ENCODE measurements at regions not wholly inside any gene's neighbourhood (a gene's known extent, or its start where the extent isn't known, plus 50 kb on each side); places are given as distances from the start of the nearest gene placed in this dataset.
A peak's percentile ranks its signal among the peaks of the same experiment; 100 is the strongest.
"Not testable (repeated sequence)": the region's sequence is repeated elsewhere in the genome, so short reads cannot be mapped to it uniquely, and the experiment has no call there.

DNA sequence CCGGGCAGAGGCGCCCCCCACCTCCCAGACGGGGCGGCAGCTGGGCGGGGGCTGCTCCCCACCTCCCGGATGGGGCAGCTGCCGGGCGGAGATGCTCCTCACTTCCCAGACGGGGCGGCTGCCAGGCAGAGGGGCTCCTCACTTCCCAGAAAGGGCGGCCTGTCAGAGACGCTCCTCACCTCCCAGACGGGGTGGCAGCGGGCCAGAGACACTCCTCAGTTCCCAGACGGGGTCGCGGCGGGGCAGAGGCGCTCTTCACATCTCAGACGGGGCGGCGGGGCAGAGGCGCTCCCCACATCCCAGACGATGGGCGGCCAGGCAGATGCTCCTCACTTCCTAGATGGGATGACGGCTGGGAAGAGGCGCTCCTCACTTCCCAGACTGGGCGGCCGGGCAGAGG, 1337.9 kb downstream of the BRINP3 start:
- not testable (repeated sequence) for H3K36me3 ChIP-seq (ENCODE audit: control insufficient read depth in 2 of 2, insufficient read depth in 2 of 2, low read length in 1 of 2); H3K4me1 ChIP-seq (ENCODE audit: control insufficient read depth in 2 of 2, insufficient read depth in 2 of 2, low read length in 1 of 2); H3K4me3 ChIP-seq (ENCODE audit: low read depth in 1 of 2, low read length in 2 of 2); H3K9me3 ChIP-seq (ENCODE audit: control insufficient read depth in 2 of 2, insufficient read depth in 1 of 2, low read depth in 1 of 2, low read length in 1 of 2); H3K27ac ChIP-seq (ENCODE audit: low read depth in 2 of 2, low read length in 1 of 2); H3K27me3 ChIP-seq (ENCODE audit: control insufficient read depth in 1 of 2, insufficient read depth in 2 of 2, low read length in 2 of 2)
- WGBS, 2 donors: 94 to 97% methylated on average over 29 of the region's 29 CpGs

DNA sequence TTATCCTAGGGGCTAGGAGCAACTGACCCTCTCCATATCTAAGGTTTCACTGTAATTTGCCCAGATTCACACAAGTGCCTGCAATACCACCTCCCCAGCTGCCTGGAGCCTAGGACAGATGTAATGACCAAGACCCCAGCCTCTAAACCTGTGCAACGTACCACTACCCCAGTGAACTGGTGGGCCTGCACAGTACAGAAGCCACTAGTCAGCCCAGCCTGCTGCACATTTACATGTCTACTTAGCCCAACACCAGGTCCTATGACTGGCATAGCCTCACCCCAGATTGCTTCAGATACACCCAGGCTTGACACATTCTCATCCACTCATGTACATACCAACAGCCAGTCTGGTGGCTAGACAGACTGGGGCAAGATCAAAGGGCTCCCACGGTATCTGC, 1336.6 kb downstream of the BRINP3 start:
- Histone ChIP-seq H3K27ac (ENCODE audit: low read depth in 2 of 2, low read length in 1 of 2) (no peak overlapping the region), H3K4me1 (ENCODE audit: control insufficient read depth in 2 of 2, insufficient read depth in 2 of 2, low read length in 1 of 2) (no peaks in the 10 kb centered on the region), H3K9me3 (ENCODE audit: control insufficient read depth in 2 of 2, insufficient read depth in 1 of 2, low read depth in 1 of 2, low read length in 1 of 2) (peaks cover 0 to 4% of the 10 kb centered on the region in 2 donors), H3K4me3 (ENCODE audit: low read depth in 1 of 2, low read length in 2 of 2) (no peak overlapping the region), H3K27me3 (ENCODE audit: control insufficient read depth in 1 of 2, insufficient read depth in 2 of 2, low read length in 2 of 2) (no peaks in the 10 kb centered on the region), H3K36me3 (ENCODE audit: control insufficient read depth in 2 of 2, insufficient read depth in 2 of 2, low read length in 1 of 2) (no peaks in the 10 kb centered on the region)
- WGBS, 2 donors: 71 to 80% methylated on average over 2 of the region's 2 CpGs

DNA sequence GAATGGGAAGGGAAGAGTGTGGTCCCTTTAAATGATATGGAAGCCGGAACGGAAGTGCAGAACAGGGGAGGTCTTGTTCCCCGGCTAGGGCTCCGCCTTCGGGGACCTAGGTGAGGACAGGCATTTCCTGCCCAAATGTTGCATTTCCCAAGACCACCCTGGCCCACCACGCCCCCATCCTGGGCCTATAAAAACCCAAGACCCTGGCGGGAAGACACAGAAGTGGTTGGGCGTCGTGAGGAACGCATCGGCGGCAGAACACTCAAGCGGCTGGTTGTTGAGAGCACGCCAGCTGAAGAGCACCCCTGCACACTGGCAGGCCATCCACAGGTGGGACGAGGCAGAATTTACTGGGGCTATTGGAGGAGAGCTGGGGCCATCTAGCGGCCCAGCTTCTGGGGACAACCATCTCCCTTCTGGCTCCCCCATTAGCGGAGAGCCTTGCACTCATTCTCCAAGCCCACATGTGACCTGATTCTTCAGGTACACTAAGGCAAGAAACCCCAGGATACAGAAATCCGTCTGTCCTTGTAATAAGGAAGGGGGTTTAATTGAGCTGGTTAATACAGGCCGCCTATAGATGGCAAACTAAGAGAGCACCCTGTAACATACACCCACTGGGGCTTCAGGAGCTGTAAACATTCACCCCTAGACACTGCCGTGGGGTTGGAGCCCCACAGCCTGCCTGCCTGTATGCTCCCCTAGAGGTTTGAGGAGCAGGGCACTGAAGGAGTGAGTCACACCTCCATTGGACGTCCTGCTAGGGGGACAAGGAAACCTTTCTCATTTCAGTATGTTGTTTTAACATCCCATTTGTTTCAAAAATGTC, 1327.9 kb downstream of the BRINP3 start:
- Histone ChIP-seq H3K36me3 (ENCODE audit: control insufficient read depth in 2 of 2, insufficient read depth in 2 of 2, low read length in 1 of 2) (no peaks in the 10 kb centered on the region), H3K27me3 (ENCODE audit: control insufficient read depth in 1 of 2, insufficient read depth in 2 of 2, low read length in 2 of 2) (no peaks in the 10 kb centered on the region), H3K4me3 (ENCODE audit: low read depth in 1 of 2, low read length in 2 of 2) (peak overlapping the region in 1 of 2 donors; percentile 20), H3K27ac (ENCODE audit: low read depth in 2 of 2, low read length in 1 of 2) (no peak overlapping the region), H3K9me3 (ENCODE audit: control insufficient read depth in 2 of 2, insufficient read depth in 1 of 2, low read depth in 1 of 2, low read length in 1 of 2) (peaks cover 0 to 4% of the 10 kb centered on the region in 2 donors), H3K4me1 (ENCODE audit: control insufficient read depth in 2 of 2, insufficient read depth in 2 of 2, low read length in 1 of 2) (no peaks in the 10 kb centered on the region)
- 74 to 83% methylated on average over 21 of the region's 21 CpGs for WGBS, 2 donors

DNA sequence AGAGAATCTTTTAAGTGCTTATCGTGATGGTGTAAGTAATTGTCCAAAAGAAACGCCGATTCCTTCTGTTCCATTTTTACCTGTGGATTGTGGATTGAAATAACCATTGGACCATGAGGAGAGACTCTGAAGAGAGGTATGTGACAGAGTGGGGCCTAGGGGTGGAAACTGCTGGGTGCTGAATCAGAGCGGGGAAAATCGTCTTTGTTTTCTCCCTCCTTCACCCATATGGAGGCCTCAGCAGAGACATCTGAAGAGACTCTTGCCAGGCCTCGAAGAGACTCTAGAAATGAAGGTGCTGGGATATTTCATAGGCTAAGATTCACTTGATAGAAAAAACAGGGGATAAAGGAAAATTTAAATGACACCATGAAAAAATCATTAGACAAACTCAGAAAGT, 1327.0 kb downstream of the BRINP3 start:
- 83 to 87% methylated on average over 6 of the region's 6 CpGs for WGBS, 2 donors
- H3K4me1 ChIP-seq (ENCODE audit: control insufficient read depth in 2 of 2, insufficient read depth in 2 of 2, low read length in 1 of 2): no peaks in the 10 kb centered on the region

DNA sequence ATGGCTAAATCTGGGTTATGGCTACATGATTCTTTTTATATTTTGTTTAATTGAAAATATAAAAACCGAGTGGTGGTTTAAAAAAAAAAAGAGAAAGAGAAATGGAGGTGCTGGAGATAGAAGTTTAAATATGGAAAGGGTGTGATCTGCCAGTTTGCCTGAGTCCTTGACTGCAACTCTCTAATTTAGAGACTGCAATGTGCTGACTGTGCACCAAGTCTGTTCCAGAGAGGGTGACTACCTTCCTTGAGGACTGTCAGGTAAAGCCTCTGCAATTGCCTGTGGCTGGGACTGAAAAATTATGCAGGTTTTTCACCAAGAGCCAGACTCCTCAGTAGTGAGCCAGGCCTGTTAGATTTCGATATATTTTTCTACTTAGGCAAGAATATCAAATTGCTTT, 1326.3 kb downstream of the BRINP3 start:
- 39 to 53% methylated on average over 2 of the region's 2 CpGs for WGBS, 2 donors

More for the DNA sequence above, 1327.0 kb downstream of the BRINP3 start:
- Histone ChIP-seq H3K4me3 (ENCODE audit: low read depth in 1 of 2, low read length in 2 of 2) (no peak overlapping the region), H3K27ac (ENCODE audit: low read depth in 2 of 2, low read length in 1 of 2) (no peak overlapping the region), H3K36me3 (ENCODE audit: control insufficient read depth in 2 of 2, insufficient read depth in 2 of 2, low read length in 1 of 2) (no peaks in the 10 kb centered on the region), H3K27me3 (ENCODE audit: control insufficient read depth in 1 of 2, insufficient read depth in 2 of 2, low read length in 2 of 2) (no peaks in the 10 kb centered on the region), H3K9me3 (ENCODE audit: control insufficient read depth in 2 of 2, insufficient read depth in 1 of 2, low read depth in 1 of 2, low read length in 1 of 2) (peaks cover 0 to 4% of the 10 kb centered on the region in 2 donors)

DNA sequence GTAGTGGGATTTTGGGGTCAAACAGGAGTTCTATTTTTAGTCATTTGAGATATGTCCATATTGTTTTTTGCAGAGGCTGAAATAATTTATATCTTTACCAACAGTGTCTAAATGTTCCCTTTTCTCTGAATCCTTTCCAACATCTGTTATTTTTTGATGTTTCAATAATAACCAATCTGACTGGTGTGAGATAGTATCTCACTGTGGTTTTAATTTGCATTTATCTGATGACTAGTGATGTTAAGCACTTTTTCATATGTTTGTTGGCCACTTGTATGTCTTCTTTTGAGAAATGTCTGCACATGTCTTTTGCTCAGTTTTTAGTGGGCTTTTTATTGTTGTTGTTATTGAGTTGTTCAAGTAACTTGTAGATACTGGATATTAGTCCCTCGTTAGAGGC, 1325.0 kb downstream of the BRINP3 start:
- no peak overlapping the region for H3K4me3 ChIP-seq (ENCODE audit: low read depth in 1 of 2, low read length in 2 of 2)
- no peaks in the 10 kb centered on the region for H3K4me1 ChIP-seq (ENCODE audit: control insufficient read depth in 2 of 2, insufficient read depth in 2 of 2, low read length in 1 of 2)
- no peaks in the 10 kb centered on the region for H3K36me3 ChIP-seq (ENCODE audit: control insufficient read depth in 2 of 2, insufficient read depth in 2 of 2, low read length in 1 of 2)
- peaks cover 0 to 4% of the 10 kb centered on the region in 2 donors for H3K9me3 ChIP-seq (ENCODE audit: control insufficient read depth in 2 of 2, insufficient read depth in 1 of 2, low read depth in 1 of 2, low read length in 1 of 2)
- H3K27ac ChIP-seq (ENCODE audit: low read depth in 2 of 2, low read length in 1 of 2): no peak overlapping the region
- WGBS, 2 donors: 85 to 88% methylated on average over 1 of the region's 1 CpG
- H3K27me3 ChIP-seq (ENCODE audit: control insufficient read depth in 1 of 2, insufficient read depth in 2 of 2, low read length in 2 of 2): no peaks in the 10 kb centered on the region

More for the DNA sequence above, 1326.3 kb downstream of the BRINP3 start:
- Histone ChIP-seq H3K36me3 (ENCODE audit: control insufficient read depth in 2 of 2, insufficient read depth in 2 of 2, low read length in 1 of 2) (no peaks in the 10 kb centered on the region), H3K27ac (ENCODE audit: low read depth in 2 of 2, low read length in 1 of 2) (no peak overlapping the region), H3K9me3 (ENCODE audit: control insufficient read depth in 2 of 2, insufficient read depth in 1 of 2, low read depth in 1 of 2, low read length in 1 of 2) (peaks cover 0 to 4% of the 10 kb centered on the region in 2 donors), H3K27me3 (ENCODE audit: control insufficient read depth in 1 of 2, insufficient read depth in 2 of 2, low read length in 2 of 2) (no peaks in the 10 kb centered on the region), H3K4me1 (ENCODE audit: control insufficient read depth in 2 of 2, insufficient read depth in 2 of 2, low read length in 1 of 2) (no peaks in the 10 kb centered on the region), H3K4me3 (ENCODE audit: low read depth in 1 of 2, low read length in 2 of 2) (no peak overlapping the region)

DNA sequence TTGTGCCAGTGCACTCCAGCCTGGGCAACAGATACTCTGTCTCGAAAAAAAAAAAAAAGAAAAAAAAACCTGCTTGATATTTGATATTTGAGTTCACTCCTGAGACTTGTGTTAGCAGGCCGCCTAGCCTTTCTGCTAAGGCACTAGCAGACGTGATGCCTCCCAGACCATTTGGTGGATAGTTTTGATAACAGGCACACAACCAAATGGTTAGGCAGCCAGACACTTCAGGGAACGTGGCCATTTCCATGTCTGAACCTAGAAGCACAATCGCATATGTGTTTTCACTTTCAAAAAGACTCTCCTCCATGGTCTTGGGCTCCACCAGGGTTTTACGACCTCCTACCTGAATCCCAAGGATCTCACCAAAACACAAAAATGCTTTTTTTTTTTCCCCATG, 1319.5 kb downstream of the BRINP3 start:
- no peaks in the 10 kb centered on the region for H3K36me3 ChIP-seq (ENCODE audit: control insufficient read depth in 2 of 2, insufficient read depth in 2 of 2, low read length in 1 of 2)
- H3K27ac ChIP-seq (ENCODE audit: low read depth in 2 of 2, low read length in 1 of 2): no peak overlapping the region
- H3K9me3 ChIP-seq (ENCODE audit: control insufficient read depth in 2 of 2, insufficient read depth in 1 of 2, low read depth in 1 of 2, low read length in 1 of 2): no peaks in the 10 kb centered on the region
- no peaks in the 10 kb centered on the region for H3K27me3 ChIP-seq (ENCODE audit: control insufficient read depth in 1 of 2, insufficient read depth in 2 of 2, low read length in 2 of 2)
- WGBS, 2 donors: 56 to 70% methylated on average over 6 of the region's 6 CpGs
- no peak overlapping the region for H3K4me3 ChIP-seq (ENCODE audit: low read depth in 1 of 2, low read length in 2 of 2)
- H3K4me1 ChIP-seq (ENCODE audit: control insufficient read depth in 2 of 2, insufficient read depth in 2 of 2, low read length in 1 of 2): no peaks in the 10 kb centered on the region

DNA sequence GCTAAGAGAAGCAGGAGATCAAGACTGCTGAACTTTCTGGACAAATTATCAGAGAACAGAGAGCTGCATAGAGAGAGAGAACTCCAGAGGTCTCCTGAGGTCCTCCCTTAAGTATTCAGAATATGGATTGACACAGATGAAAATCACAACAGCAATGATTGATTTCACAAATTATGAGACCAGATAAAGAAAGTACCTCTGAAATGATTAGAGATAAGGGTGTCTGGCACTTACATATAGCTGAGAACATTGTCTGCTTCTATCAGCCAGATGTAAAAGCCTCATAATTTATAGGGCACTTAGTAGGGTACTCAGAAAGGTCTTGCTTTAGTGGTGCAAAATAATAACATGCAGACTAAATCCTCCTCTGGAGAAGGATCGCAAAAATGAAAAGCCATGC, 1301.8 kb downstream of the BRINP3 start:
- Histone ChIP-seq H3K4me3 (ENCODE audit: low read depth in 1 of 2, low read length in 2 of 2) (no peak overlapping the region), H3K27ac (ENCODE audit: low read depth in 2 of 2, low read length in 1 of 2) (no peak overlapping the region), H3K27me3 (ENCODE audit: control insufficient read depth in 1 of 2, insufficient read depth in 2 of 2, low read length in 2 of 2) (no peaks in the 10 kb centered on the region), H3K9me3 (ENCODE audit: control insufficient read depth in 2 of 2, insufficient read depth in 1 of 2, low read depth in 1 of 2, low read length in 1 of 2) (no peaks in the 10 kb centered on the region), H3K4me1 (ENCODE audit: control insufficient read depth in 2 of 2, insufficient read depth in 2 of 2, low read length in 1 of 2) (no peaks in the 10 kb centered on the region), H3K36me3 (ENCODE audit: control insufficient read depth in 2 of 2, insufficient read depth in 2 of 2, low read length in 1 of 2) (no peaks in the 10 kb centered on the region)
- WGBS, 2 donors: 96 to 97% methylated on average over 1 of the region's 1 CpG

DNA sequence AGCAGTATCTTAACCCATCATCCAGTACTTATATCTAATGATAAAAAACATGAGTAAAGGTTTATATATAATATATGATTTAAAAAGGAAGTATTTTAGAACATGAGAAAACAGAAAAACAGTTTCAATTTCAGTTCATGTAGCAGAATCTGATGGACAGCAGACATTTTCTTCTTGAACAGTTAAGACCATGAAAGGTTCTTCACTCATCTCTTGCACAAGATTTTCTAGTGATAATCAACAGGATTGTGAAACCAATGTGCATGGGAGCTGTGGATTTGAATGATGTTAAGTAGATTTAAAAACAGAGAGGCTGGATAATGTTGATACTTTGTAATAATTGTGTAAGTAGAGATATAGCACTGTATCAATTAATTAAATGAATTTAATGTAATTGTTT, 1297.6 kb downstream of the BRINP3 start:
- no peaks in the 10 kb centered on the region for H3K27me3 ChIP-seq (ENCODE audit: control insufficient read depth in 1 of 2, insufficient read depth in 2 of 2, low read length in 2 of 2)
- H3K4me1 ChIP-seq (ENCODE audit: control insufficient read depth in 2 of 2, insufficient read depth in 2 of 2, low read length in 1 of 2): no peaks in the 10 kb centered on the region
- H3K4me3 ChIP-seq (ENCODE audit: low read depth in 1 of 2, low read length in 2 of 2): no peak overlapping the region
- no peak overlapping the region for H3K27ac ChIP-seq (ENCODE audit: low read depth in 2 of 2, low read length in 1 of 2)
- no peaks in the 10 kb centered on the region for H3K9me3 ChIP-seq (ENCODE audit: control insufficient read depth in 2 of 2, insufficient read depth in 1 of 2, low read depth in 1 of 2, low read length in 1 of 2)
- no peaks in the 10 kb centered on the region for H3K36me3 ChIP-seq (ENCODE audit: control insufficient read depth in 2 of 2, insufficient read depth in 2 of 2, low read length in 1 of 2)

DNA sequence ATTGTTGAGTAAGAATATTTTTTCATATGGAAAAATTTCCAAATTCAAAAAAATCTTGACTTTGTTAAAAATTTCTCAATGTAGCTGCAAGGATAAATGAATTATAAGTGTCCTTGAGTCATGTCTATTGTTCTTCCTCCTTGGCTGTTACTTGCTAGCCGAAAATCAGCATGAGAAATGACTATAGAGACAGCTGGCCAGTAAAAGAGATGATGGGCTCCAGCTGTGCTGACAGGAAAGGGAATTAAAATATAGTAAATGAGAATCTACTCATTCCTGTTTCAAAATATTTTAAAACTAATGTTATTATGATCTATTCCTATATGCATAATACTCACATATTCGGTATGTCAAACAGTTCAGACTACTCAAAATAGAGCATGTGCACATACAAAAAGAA, 1292.6 kb downstream of the BRINP3 start:
- Histone ChIP-seq H3K9me3 (ENCODE audit: control insufficient read depth in 2 of 2, insufficient read depth in 1 of 2, low read depth in 1 of 2, low read length in 1 of 2) (no peaks in the 10 kb centered on the region), H3K36me3 (ENCODE audit: control insufficient read depth in 2 of 2, insufficient read depth in 2 of 2, low read length in 1 of 2) (no peaks in the 10 kb centered on the region), H3K4me3 (ENCODE audit: low read depth in 1 of 2, low read length in 2 of 2) (no peak overlapping the region), H3K27me3 (ENCODE audit: control insufficient read depth in 1 of 2, insufficient read depth in 2 of 2, low read length in 2 of 2) (no peaks in the 10 kb centered on the region), H3K27ac (ENCODE audit: low read depth in 2 of 2, low read length in 1 of 2) (no peak overlapping the region), H3K4me1 (ENCODE audit: control insufficient read depth in 2 of 2, insufficient read depth in 2 of 2, low read length in 1 of 2) (no peaks in the 10 kb centered on the region)
- 43 to 47% methylated on average over 2 of the region's 2 CpGs for WGBS, 2 donors
